VCaP (cell line): ENCODE measurements at regions not wholly inside any gene's neighbourhood (a gene's known extent, or its start where the extent isn't known, plus 50 kb on each side); places are given as distances from the start of the nearest gene placed in this dataset.

Experiments used
- H3K27ac ChIP-seq: fragments of 450-650 bp; 2 replicates; pipeline ENCODE4 v1.5.1; 2017
- CTCF ChIP-seq: fragments of 450-650 bp; conservative IDR thresholded peaks from 2 replicates; pipeline ENCODE4 v1.5.1; 2017; ENCODE audit warnings: mild to moderate bottlenecking, moderate library complexity

- no peak overlapping the region for H3K27ac ChIP-seq
- TF ChIP-seq CTCF: no peak
Observed at GRCh38 chr7:47714669-47715607, 133.0 kb upstream of the TNS3 start.

DNA sequence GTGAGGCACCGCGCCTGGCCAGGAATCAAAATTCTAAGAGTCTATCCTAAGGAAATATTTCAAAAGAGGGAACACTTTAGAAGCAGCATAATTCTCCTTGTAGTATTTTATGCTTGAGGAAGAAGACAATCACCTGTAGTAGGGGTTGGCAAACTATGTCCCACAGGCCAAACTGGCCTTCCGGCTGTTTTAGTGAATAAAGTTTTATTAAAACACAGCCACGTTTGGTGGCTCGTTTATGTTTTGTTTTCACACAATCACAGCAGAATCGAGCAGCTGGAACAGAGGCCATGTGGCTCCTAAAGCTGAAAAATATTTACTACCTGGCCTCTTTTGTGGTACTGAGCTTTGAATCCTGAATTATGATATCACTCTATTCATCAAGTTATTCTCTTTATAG, 131.7 kb upstream of the TNS3 start:
- no peak for TF ChIP-seq CTCF
- no peak overlapping the region for H3K27ac ChIP-seq

DNA sequence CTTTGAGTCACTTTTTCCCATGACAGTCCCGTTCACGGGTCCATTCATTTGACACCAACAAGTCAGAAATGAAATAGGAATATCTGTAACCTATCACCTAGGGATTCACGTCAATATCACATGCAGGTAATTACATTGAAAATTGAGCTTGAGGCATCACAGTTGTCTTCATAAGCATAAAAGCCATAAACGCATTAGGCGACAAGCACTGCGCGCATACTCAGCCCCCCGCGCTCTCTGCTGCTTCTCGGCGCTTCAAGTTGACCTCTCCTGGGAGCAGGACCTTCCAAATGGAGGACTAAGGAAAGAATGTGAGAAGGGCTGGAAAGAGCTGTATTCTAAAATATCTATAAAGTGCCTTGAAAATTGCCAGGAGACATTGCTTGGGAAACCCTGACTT, 130.5 kb upstream of the TNS3 start:
- no peak overlapping the region for H3K27ac ChIP-seq
- TF ChIP-seq CTCF: no peak

- H3K27ac ChIP-seq: no peak overlapping the region
- TF ChIP-seq CTCF: no peak
Observed at GRCh38 chr7:47711776-47712175, 129.9 kb upstream of the TNS3 start.

DNA sequence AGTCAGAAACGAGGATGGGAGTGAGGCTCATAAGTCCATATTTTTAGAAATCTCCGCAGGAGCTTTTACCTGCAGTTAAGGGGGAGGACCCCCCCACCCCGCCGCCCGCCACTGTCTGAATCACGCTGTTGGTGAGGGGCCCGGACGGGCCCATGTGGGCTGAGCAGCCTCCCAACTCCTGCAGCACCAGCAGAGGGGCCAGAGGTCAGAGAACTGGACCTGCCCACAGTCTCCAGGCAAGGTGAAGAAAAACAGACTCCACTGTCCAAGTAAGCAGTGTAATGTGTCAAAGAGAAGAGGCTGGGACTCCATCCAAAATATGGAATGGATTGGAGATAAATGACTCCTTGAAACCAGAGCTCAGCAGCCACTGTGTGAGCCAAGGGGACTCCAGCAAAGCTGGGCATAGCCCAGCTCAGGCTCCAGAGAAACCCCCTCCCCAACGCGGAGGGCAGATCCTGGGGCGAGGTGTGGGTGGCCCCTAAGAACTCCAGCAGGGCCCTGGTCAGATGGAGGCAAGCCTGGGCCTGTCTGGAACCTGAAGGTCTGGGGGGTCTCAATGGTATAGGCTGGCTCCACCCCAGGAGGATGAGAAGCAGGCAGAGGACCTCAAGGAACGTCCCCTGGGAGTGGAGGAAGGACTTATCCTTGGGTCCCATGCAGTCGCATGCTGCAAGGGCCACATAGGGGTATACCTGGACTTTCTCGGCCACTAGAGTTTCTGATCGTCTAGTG, 128.5 kb upstream of the TNS3 start:
- no peak for TF ChIP-seq CTCF
- no peak overlapping the region for H3K27ac ChIP-seq

DNA sequence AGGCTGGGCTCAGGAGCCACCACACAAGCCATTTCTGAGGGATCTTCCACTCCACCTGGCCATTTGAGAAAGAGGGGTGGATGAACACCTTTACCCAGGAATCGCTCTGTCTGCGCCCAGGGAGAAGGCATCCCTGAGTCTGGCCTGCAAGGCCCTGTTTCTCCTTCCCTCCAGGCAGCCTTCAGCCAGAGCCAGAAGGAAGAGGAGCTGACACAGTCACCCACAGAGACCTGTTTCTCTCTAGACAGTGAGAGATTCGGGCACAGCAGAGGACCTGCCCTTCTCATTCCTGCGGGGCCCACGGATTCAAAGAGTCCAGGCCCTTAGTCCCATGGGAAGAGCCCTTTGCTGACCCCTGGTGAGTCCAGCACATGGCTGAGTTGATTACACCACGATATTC, 127.5 kb upstream of the TNS3 start:
- TF ChIP-seq CTCF: no peak
- H3K27ac ChIP-seq: no peak overlapping the region

DNA sequence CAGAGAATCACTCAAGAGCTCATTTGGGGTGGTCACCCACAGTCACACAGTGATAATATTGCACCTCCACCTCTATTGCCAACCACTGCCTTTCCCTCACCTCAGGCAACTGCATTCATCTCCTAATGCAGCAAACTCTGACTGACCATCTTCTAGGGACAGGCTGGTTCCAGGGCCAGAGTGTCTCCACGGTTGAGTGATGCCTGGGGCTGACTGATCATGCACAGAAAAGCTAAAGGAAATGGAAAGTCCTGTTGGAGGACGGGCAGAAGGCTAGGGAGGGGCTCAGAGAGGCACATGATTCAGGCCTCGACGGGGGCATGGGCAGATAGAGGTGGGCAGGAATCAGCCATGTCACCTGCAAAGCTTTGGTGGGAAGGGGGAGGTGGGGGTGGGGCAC, 127.1 kb upstream of the TNS3 start:
- no peak for TF ChIP-seq CTCF

More for the DNA sequence above, 127.1 kb upstream of the TNS3 start:
- H3K27ac ChIP-seq: no peak overlapping the region
